Trophoblast cell (in vitro differentiated cells and primary cell): ENCODE measurements at regions not wholly inside any gene's neighbourhood (a gene's known extent, or its start where the extent isn't known, plus 50 kb on each side); places are given as distances from the start of the nearest gene placed in this dataset.

Experiments used
- DNase-seq, 2 donors: peaks; one replicate each; pipeline ENCODE4 v3.0.0-alpha.2; 2016
- H2AFZ ChIP-seq: 2 replicates; pipeline ENCODE4 v1.6.1; 2013; ENCODE audit warnings: low read length, moderate library complexity, mild to moderate bottlenecking; ENCODE audit not compliant: insufficient read depth, poor library complexity
- H2AK5ac ChIP-seq: 2 replicates; pipeline ENCODE4 v1.6.1; 2013; ENCODE audit warnings: mild to moderate bottlenecking, low read length
- H2BK120ac ChIP-seq: 2 replicates; pipeline ENCODE4 v1.6.1; 2013; ENCODE audit warnings: low read length, mild to moderate bottlenecking, moderate library complexity; ENCODE audit not compliant: insufficient read depth, poor library complexity
- H2BK12ac ChIP-seq: 2 replicates; pipeline ENCODE4 v1.6.1; 2013; ENCODE audit warnings: mild to moderate bottlenecking, low read length, moderate library complexity
- H2BK5ac ChIP-seq: 2 replicates; pipeline ENCODE4 v1.6.1; 2013; ENCODE audit warnings: low read length, low read depth, moderate library complexity, mild to moderate bottlenecking; ENCODE audit not compliant: poor library complexity
- H3K14ac ChIP-seq: 2 replicates; pipeline ENCODE4 v1.6.1; 2013; ENCODE audit warnings: mild to moderate bottlenecking, low read length
- H3K18ac ChIP-seq: 2 replicates; pipeline ENCODE4 v1.6.1; 2013; ENCODE audit warnings: mild to moderate bottlenecking, low read length
- H3K23ac ChIP-seq: 2 replicates; pipeline ENCODE4 v1.6.1; 2013; ENCODE audit warnings: low read length
- H3K27ac ChIP-seq: 2 replicates; pipeline ENCODE4 v1.5.1; 2013; ENCODE audit warnings: low read depth, mild to moderate bottlenecking, inconsistent platforms, low read length, moderate library complexity
- H3K27me3 ChIP-seq: 2 replicates; pipeline ENCODE4 v1.6.1; 2013; ENCODE audit warnings: inconsistent platforms, mild to moderate bottlenecking, low read length, moderate library complexity; ENCODE audit not compliant: insufficient read depth
- H3K36me3 ChIP-seq, 2 experiments: 1 replicate in 1 of 2; 2 replicates in 1 of 2; pipeline ENCODE4 v1.6.1; 2013; ENCODE audit warnings: low read length in 2 of 2, mild to moderate bottlenecking in 2 of 2, moderate library complexity in 1 of 2; ENCODE audit not compliant: insufficient read depth in 2 of 2, control insufficient read depth in 1 of 2
- H3K4ac ChIP-seq: 2 replicates; pipeline ENCODE4 v1.6.1; 2013; ENCODE audit warnings: low read depth, mild to moderate bottlenecking, low read length, moderate library complexity
- H3K4me1 ChIP-seq, 2 experiments: 1 replicate in 1 of 2; 2 replicates in 1 of 2; pipeline ENCODE4 v1.6.1; 2013; ENCODE audit warnings: low read length in 2 of 2, mild to moderate bottlenecking in 2 of 2, moderate library complexity in 1 of 2; ENCODE audit not compliant: insufficient read depth in 2 of 2, control insufficient read depth in 1 of 2
- H3K4me2 ChIP-seq: 2 replicates; pipeline ENCODE4 v1.6.1; 2013; ENCODE audit warnings: inconsistent platforms, mild to moderate bottlenecking, low read length, moderate library complexity
- H3K4me3 ChIP-seq: 2 replicates; pipeline ENCODE4 v1.5.1; 2013; ENCODE audit warnings: mild to moderate bottlenecking, low read depth, low read length, inconsistent platforms
- H3K79me1 ChIP-seq: one replicate; pipeline ENCODE4 v1.6.1; 2013; ENCODE audit warnings: low read length
- H3K79me2 ChIP-seq: 2 replicates; pipeline ENCODE4 v1.6.1; 2013; ENCODE audit warnings: low read length, mild to moderate bottlenecking; ENCODE audit not compliant: control insufficient read depth, insufficient read depth, poor library complexity
- H3K9ac ChIP-seq: 2 replicates; pipeline ENCODE4 v1.6.1; 2013; ENCODE audit warnings: mild to moderate bottlenecking, low read length
- H3K9me3 ChIP-seq: 2 replicates; pipeline ENCODE4 v1.6.1; 2013; ENCODE audit warnings: low read depth, mild to moderate bottlenecking, control low read depth, inconsistent platforms, low read length; ENCODE audit not compliant: insufficient read depth
- H4K12ac ChIP-seq: 2 replicates; pipeline ENCODE4 v1.6.1; 2013; ENCODE audit warnings: low read depth, mild to moderate bottlenecking, low read length, moderate library complexity
- H4K8ac ChIP-seq: 2 replicates; pipeline ENCODE4 v1.6.1; 2013; ENCODE audit warnings: low read depth, mild to moderate bottlenecking, low read length, moderate library complexity
- H4K91ac ChIP-seq: one replicate; pipeline ENCODE4 v1.6.1; 2013; ENCODE audit warnings: low read depth, mild to moderate bottlenecking, low read length, moderate library complexity
- WGBS: extraction: QIAGEN DNeasy Blood & Tissue Kit; methylation state at CpG from one replicate; pipeline ENCODE4 v1.1.7; 2013; ENCODE audit warnings: missing lambda C conversion rate; ENCODE audit not compliant: insufficient read length, insufficient coverage; ENCODE audit errors: extremely low coverage; 5-methylcytosine and 5-hydroxymethylcytosine counted together

- Histone ChIP-seq H2BK12ac (no peak overlapping the region), H3K27ac (no peak overlapping the region), H3K18ac (no peak overlapping the region), H3K4me3 (no peak overlapping the region), H3K36me3 (no peaks in the 10 kb centered on the region), H3K79me1 (no peaks in the 10 kb centered on the region), H3K27me3 (no peaks in the 10 kb centered on the region), H4K8ac (no peak overlapping the region), H3K79me2 (no peaks in the 10 kb centered on the region), H4K91ac (no peak overlapping the region), H3K23ac (no peak overlapping the region), H2BK120ac (no peak overlapping the region), H2AK5ac (no peak overlapping the region), H3K9ac (no peak overlapping the region), H2BK5ac (no peak overlapping the region), H3K4me1 (no peaks in the 10 kb centered on the region), H4K12ac (no peak overlapping the region), H3K4ac (no peak overlapping the region), H3K4me2 (no peak overlapping the region), H3K9me3 (peaks cover 4% of the 10 kb centered on the region), H3K14ac (no peak overlapping the region), H2AFZ (no peak overlapping the region)
- WGBS = no CpG with 5 or more reads among the region's 3 CpGs
- no peak for DNase-seq
These were observed 244.0 kb upstream of the PCDH9 start for GRCh38 chr13:67474115-67474514.

- Histone ChIP-seq H3K4me1 (no peaks in the 10 kb centered on the region), H3K79me1 (no peaks in the 10 kb centered on the region), H4K8ac (no peak overlapping the region), H4K12ac (no peak overlapping the region), H3K79me2 (no peaks in the 10 kb centered on the region), H3K14ac (no peak overlapping the region), H3K27me3 (no peaks in the 10 kb centered on the region), H2AFZ (no peak overlapping the region), H3K9me3 (peaks cover 4% of the 10 kb centered on the region), H3K18ac (no peak overlapping the region), H4K91ac (no peak overlapping the region), H3K36me3 (no peaks in the 10 kb centered on the region), H2BK120ac (no peak overlapping the region), H3K23ac (no peak overlapping the region), H3K4me2 (no peak overlapping the region), H3K27ac (no peak overlapping the region), H2BK12ac (no peak overlapping the region), H2AK5ac (no peak overlapping the region), H3K9ac (no peak overlapping the region), H3K4ac (no peak overlapping the region), H2BK5ac (no peak overlapping the region), H3K4me3 (no peak overlapping the region)
- no CpG with 5 or more reads among the region's 3 CpGs for WGBS
- DNase-seq = no peak
These were observed 239.5 kb upstream of the PCDH9 start for GRCh38 chr13:67469623-67470022.

- H3K9ac ChIP-seq = no peak overlapping the region
- no peak overlapping the region for H2AFZ ChIP-seq
- no peak overlapping the region for H4K8ac ChIP-seq
- H2BK120ac ChIP-seq = no peak overlapping the region
- no CpG with 5 or more reads among the region's 8 CpGs for WGBS
- H4K12ac ChIP-seq = no peak overlapping the region
- H3K27me3 ChIP-seq = no peaks in the 10 kb centered on the region
- no peaks in the 10 kb centered on the region for H3K36me3 ChIP-seq
- no peak overlapping the region for H2BK12ac ChIP-seq
- H3K14ac ChIP-seq = no peak overlapping the region
- no peak overlapping the region for H4K91ac ChIP-seq
- H3K27ac ChIP-seq = no peak overlapping the region
- no peaks in the 10 kb centered on the region for H3K4me1 ChIP-seq
- H3K4me3 ChIP-seq = no peak overlapping the region
- peaks cover 4% of the 10 kb centered on the region for H3K9me3 ChIP-seq
- H3K79me1 ChIP-seq = no peaks in the 10 kb centered on the region
- no peak overlapping the region for H3K4ac ChIP-seq
- no peak overlapping the region for H3K23ac ChIP-seq
- no peak overlapping the region for H3K18ac ChIP-seq
- DNase-seq = no peak
- H2BK5ac ChIP-seq = no peak overlapping the region
- no peak overlapping the region for H2AK5ac ChIP-seq
- no peak overlapping the region for H3K4me2 ChIP-seq
- no peaks in the 10 kb centered on the region for H3K79me2 ChIP-seq
These were observed 236.4 kb upstream of the PCDH9 start for GRCh38 chr13:67466569-67466968.

GRCh38 chr13:67464154-67464553 lies 234.0 kb upstream of the PCDH9 start:
- Histone ChIP-seq H3K79me1 (no peaks in the 10 kb centered on the region), H3K4ac (no peak overlapping the region), H2BK12ac (no peak overlapping the region), H2AK5ac (no peak overlapping the region), H3K18ac (no peak overlapping the region), H4K91ac (no peak overlapping the region), H3K4me3 (no peak overlapping the region), H4K8ac (no peak overlapping the region), H3K79me2 (no peaks in the 10 kb centered on the region), H3K27me3 (no peaks in the 10 kb centered on the region), H3K36me3 (no peaks in the 10 kb centered on the region), H3K4me2 (no peak overlapping the region), H3K9ac (no peak overlapping the region), H2BK120ac (no peak overlapping the region), H3K9me3 (no peaks in the 10 kb centered on the region), H2BK5ac (no peak overlapping the region), H2AFZ (no peak overlapping the region), H3K27ac (no peak overlapping the region), H3K14ac (no peak overlapping the region), H4K12ac (no peak overlapping the region), H3K23ac (no peak overlapping the region), H3K4me1 (no peaks in the 10 kb centered on the region)
- no CpG with 5 or more reads among the region's 4 CpGs for WGBS
- no peak for DNase-seq
